ENCODE measurements at regions not wholly inside any gene's neighbourhood (a gene's known extent, or its start where the extent isn't known, plus 50 kb on each side); places are given as distances from the start of the nearest gene placed in this dataset.

GRCh38 chr20:22515264-22515663, 69.1 kb downstream of the FOXA2 start:
- TF ChIP-seq POLR2A (IDR thresholded peaks at IDR 0.05) (no peak), CTCF (IDR thresholded peaks at IDR 0.05) (no peak)

Data from stomach (tissue), 4 donors.